Kidney (tissue), 13 donors: ENCODE measurements at regions not wholly inside any gene's neighbourhood (a gene's known extent, or its start where the extent isn't known, plus 50 kb on each side); places are given as distances from the start of the nearest gene placed in this dataset.

ENCODE experiments used
- DNase-seq, 5 donors: peaks; one replicate each; pipeline ENCODE4 v3.0.0-alpha.2; 2013 to 2020
- FAIRE-seq: peaks from 2 replicates; lab custom pipeline; 2012; peaks lifted over from hg19 to GRCh38; lab: Jason Lieb, UNC
- H3K27ac ChIP-seq, 2 donors: one replicate each; pipeline ENCODE4 v1.7.0; 2013; ENCODE audit warnings: low read depth in 2 of 2, low read length in 2 of 2, inconsistent platforms in 1 of 2
- H3K27me3 ChIP-seq: one replicate; pipeline ENCODE4 v1.7.1; 2013; ENCODE audit warnings: low read length, inconsistent platforms; ENCODE audit not compliant: control insufficient read depth, insufficient read depth
- H3K36me3 ChIP-seq, 3 donors: one replicate each; pipeline versions ENCODE4 v1.7.0 to v1.7.1; 2013; ENCODE audit warnings: low read length in 3 of 3, control low read depth in 1 of 3, inconsistent platforms in 1 of 3; ENCODE audit not compliant: insufficient read depth in 3 of 3, control insufficient read depth in 2 of 3
- H3K4me1 ChIP-seq, 3 donors: one replicate each; pipeline versions ENCODE4 v1.7.0 to v1.7.1; 2013; ENCODE audit warnings: low read length in 3 of 3, inconsistent platforms in 1 of 3, low read depth in 1 of 3; ENCODE audit not compliant: control insufficient read depth in 2 of 3, insufficient read depth in 2 of 3
- H3K4me3 ChIP-seq, 3 donors: one replicate each; pipeline versions ENCODE4 v1.7.0 to v1.8.1; 2013; ENCODE audit warnings: low read length in 3 of 3, control low read depth in 1 of 3, inconsistent platforms in 1 of 3
- H3K9ac ChIP-seq, 3 donors: one replicate each; pipeline versions ENCODE4 v1.7.0 to v1.7.1; 2013; ENCODE audit warnings: low read length in 3 of 3, control low read depth in 1 of 3, inconsistent platforms in 1 of 3
- H3K9me3 ChIP-seq, 3 donors: one replicate each; pipeline versions ENCODE4 v1.7.0 to v1.7.1; 2013; ENCODE audit warnings: low read length in 3 of 3, control low read depth in 1 of 3, inconsistent platforms in 1 of 3; ENCODE audit not compliant: control insufficient read depth in 2 of 3, insufficient read depth in 1 of 3
- intact Hi-C: fragments of 100-400 bp; cut with DNase I; formaldehyde crosslinking; loops from one replicate; pipeline ENCODE4 v1.11.1; 2022
- TF ChIP-seq, protein P1 (sequence below): IDR thresholded peaks from 3 replicates; pipeline ENCODE4 v1.5.1; 2012; ENCODE audit warnings: mild to moderate bottlenecking, moderate library complexity, borderline replicate concordance; ENCODE audit not compliant: insufficient read depth; ENCODE audit errors: extremely low read depth
- donor health status: control.
- donor health status: control.
- donor health status: control.
- donor health status: control.
- donor health status: control.
- donor health status: DM: yes; HTN: yes; CAD: no.
- donor health status: Normal renal cell carcinoma (clear cell type).

DNA sequence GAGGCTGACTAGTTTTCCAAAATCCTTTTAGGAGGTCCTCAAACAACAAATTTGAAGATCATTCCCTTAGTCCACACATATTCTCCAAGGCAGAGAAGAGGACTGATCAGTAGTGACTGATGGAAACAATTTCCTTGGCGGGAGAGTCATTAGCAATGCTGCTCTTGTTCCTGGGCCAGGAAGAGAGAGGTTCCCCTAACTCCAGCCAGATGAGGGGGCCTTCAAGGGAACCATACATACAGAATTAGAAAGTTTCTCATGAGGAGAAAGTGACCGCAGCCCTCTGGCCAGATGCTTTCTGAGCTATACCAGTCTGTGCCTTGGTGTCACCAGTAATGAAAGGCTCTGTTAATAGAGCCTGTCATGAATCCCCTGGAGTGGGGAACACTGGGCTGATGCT, 539.4 kb downstream of the BNC2 start:
- no peaks in the 10 kb centered on the region for H3K27me3 ChIP-seq
- intact Hi-C loops: no loop called here
- DNase-seq (no peak), FAIRE-seq (no peak)
- H3K4me3 ChIP-seq: no peak overlapping the region
- no peaks in the 10 kb centered on the region for H3K9me3 ChIP-seq
- H3K27ac ChIP-seq: no peak overlapping the region
- no peaks in the 10 kb centered on the region for H3K4me1 ChIP-seq
- no peaks in the 10 kb centered on the region for H3K36me3 ChIP-seq
- H3K9ac ChIP-seq: no peak overlapping the region
- TF ChIP-seq, protein P1, sequence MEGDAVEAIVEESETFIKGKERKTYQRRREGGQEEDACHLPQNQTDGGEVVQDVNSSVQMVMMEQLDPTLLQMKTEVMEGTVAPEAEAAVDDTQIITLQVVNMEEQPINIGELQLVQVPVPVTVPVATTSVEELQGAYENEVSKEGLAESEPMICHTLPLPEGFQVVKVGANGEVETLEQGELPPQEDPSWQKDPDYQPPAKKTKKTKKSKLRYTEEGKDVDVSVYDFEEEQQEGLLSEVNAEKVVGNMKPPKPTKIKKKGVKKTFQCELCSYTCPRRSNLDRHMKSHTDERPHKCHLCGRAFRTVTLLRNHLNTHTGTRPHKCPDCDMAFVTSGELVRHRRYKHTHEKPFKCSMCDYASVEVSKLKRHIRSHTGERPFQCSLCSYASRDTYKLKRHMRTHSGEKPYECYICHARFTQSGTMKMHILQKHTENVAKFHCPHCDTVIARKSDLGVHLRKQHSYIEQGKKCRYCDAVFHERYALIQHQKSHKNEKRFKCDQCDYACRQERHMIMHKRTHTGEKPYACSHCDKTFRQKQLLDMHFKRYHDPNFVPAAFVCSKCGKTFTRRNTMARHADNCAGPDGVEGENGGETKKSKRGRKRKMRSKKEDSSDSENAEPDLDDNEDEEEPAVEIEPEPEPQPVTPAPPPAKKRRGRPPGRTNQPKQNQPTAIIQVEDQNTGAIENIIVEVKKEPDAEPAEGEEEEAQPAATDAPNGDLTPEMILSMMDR: no peak

DNA sequence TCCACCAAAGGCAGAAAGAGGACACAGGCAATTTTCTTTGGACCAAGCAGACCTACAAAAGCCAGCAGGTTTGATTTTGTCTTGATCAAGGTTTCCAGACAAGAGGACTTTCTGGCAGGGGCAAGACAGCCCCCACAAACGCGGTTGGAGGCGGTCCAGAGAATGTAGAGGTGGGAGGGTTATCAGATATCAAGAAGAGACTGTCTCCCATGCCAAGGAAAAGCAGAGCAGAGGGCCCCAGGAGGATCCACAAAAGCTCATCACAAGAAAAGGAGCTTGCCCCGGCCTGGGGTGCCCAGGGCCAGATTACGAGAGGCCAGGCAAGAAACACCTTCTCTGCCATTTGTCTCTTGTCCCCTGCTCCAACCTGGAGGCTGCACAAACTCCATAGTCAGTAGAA, 538.9 kb downstream of the BNC2 start:
- FAIRE-seq: no peak
- Histone ChIP-seq H3K9me3 (no peaks in the 10 kb centered on the region), H3K36me3 (no peaks in the 10 kb centered on the region), H3K4me3 (no peak overlapping the region), H3K27me3 (no peaks in the 10 kb centered on the region), H3K27ac (no peak overlapping the region), H3K9ac (no peak overlapping the region), H3K4me1 (no peaks in the 10 kb centered on the region)
- TF ChIP-seq, protein P1: no peak
- no peak for DNase-seq
- intact Hi-C loops: no loop called here

DNA sequence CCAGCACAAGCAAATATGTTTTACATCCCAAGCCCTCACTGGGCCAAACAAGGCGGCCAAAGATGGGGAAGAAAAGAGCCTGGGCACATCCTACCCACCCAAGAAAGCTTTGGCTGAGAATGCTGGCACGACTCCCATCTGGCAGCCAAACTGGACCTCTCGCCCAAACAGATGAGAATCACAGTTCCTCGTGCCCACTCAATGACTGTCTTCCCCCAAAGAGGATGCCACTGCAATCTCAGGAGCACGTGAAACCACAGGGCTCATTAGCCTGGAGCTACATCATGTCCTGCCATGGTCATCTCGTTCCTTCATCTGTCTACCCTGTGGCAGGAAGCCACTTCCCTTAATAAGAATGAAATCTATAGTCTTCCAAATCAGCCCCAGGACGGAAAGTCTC, 536.8 kb downstream of the BNC2 start:
- FAIRE-seq (no peak), DNase-seq (no peak)
- Histone ChIP-seq H3K4me1 (no peaks in the 10 kb centered on the region), H3K4me3 (no peak overlapping the region), H3K36me3 (no peaks in the 10 kb centered on the region), H3K27ac (no peak overlapping the region), H3K9ac (no peak overlapping the region), H3K27me3 (no peaks in the 10 kb centered on the region), H3K9me3 (no peaks in the 10 kb centered on the region)
- TF ChIP-seq, protein P1: no peak
- intact Hi-C loops: no loop called here
